ENCODE measurements at regions not wholly inside any gene's neighbourhood (a gene's known extent, or its start where the extent isn't known, plus 50 kb on each side); places are given as distances from the start of the nearest gene placed in this dataset.

DNA sequence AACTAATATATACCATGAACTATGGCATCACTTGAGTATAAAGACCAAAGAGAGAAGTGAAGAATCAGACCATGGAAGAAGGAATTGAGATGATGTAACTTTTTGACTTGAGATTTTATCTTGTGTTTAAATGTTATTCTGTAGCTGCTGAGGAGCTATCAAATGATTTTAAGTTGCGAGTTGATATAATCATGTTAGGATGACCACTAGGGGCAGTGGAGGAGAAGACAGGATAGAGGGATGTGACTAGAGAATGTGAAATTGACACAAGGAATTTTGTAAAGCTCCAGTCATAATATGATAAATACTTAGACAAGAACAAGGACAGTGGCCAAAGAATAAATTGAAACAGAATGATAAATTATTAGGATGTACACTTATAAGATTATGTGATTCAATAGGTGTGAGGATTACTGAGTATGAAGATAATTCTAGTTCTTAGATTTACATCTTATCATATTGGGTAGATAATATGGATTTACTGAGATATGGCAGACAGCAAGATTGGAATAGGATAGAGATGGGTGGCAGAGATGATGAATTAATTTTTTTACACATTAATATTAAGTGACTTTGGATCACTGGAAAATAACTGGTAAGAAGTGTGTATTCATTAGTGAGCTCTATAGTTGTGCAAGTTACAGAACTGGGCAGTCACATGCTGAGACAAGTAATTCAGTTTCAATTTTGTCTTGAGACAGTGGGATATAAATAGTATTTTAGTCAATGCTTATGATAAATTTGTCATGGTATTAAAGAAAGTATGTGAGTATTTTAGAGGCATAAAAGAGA lies 816.0 kb upstream of the PCDH10 start:
- CTCF ChIA-PET, result no interaction called here
- Histone ChIP-seq H3K4me2 (no peak overlapping the region), H4K20me1 (ENCODE audit: insufficient read depth) (no peaks in the 10 kb centered on the region), H3K36me3 (ENCODE audit: low read depth) (no peaks in the 10 kb centered on the region), H3K4me1 (replicated peaks; ENCODE audit: insufficient read depth) (no peaks in the 10 kb centered on the region), H3K4me3 (no peak overlapping the region), H3K9me2 (ENCODE audit: insufficient read depth) (no peaks in the 10 kb centered on the region), H3F3A (ENCODE audit: insufficient read depth, low read depth) (no peaks in the 10 kb centered on the region), H3K27ac (no peak overlapping the region), H3K79me2 (ENCODE audit: low read depth) (no peaks in the 10 kb centered on the region), H2AFZ (no peak overlapping the region), H3K9me3 (ENCODE audit: insufficient read depth, low read depth) (no peaks in the 10 kb centered on the region), H3K27me3 (ENCODE audit: insufficient read depth, low read depth) (no peaks in the 10 kb centered on the region)
- POLR2A ChIA-PET (ENCODE audit: unreplicated experiment), result no interaction called here
- no peak for DNase-seq
- BruUV-seq (replicated peaks), result no TSS peak
- TF ChIP-seq, protein P1, sequence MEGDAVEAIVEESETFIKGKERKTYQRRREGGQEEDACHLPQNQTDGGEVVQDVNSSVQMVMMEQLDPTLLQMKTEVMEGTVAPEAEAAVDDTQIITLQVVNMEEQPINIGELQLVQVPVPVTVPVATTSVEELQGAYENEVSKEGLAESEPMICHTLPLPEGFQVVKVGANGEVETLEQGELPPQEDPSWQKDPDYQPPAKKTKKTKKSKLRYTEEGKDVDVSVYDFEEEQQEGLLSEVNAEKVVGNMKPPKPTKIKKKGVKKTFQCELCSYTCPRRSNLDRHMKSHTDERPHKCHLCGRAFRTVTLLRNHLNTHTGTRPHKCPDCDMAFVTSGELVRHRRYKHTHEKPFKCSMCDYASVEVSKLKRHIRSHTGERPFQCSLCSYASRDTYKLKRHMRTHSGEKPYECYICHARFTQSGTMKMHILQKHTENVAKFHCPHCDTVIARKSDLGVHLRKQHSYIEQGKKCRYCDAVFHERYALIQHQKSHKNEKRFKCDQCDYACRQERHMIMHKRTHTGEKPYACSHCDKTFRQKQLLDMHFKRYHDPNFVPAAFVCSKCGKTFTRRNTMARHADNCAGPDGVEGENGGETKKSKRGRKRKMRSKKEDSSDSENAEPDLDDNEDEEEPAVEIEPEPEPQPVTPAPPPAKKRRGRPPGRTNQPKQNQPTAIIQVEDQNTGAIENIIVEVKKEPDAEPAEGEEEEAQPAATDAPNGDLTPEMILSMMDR (conservative IDR thresholded peaks at IDR 0.05), result peak; percentile 59
- no peak for TF ChIP-seq EZH2 (IDR thresholded peaks at IDR 0.05; ENCODE audit: low read depth)
- intact Hi-C loops (cut with micrococcal nuclease; ENCODE audit: unreplicated experiment), result no loop called here

DNA sequence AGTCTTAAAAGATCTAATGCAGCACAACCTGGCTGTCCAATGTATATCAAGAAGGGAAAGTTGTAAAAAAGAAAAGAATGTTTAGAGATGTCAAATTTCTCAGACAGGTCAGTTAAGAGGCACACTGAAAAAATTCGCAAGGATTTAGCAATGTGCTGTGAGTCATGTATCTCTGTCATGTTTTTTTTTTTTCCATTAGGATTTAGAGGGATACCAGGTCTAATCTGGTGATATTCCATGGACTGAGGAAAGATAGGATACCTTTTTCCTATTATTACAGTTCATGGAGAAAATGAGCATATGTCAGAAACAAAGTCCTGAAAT lies 815.4 kb upstream of the PCDH10 start:
- no peaks in the 10 kb centered on the region for H3K9me3 ChIP-seq (ENCODE audit: insufficient read depth, low read depth)
- intact Hi-C loops (cut with micrococcal nuclease; ENCODE audit: unreplicated experiment), result no loop called here
- ChIA-PET POLR2A (ENCODE audit: unreplicated experiment) (no interaction called here), CTCF (no interaction called here)
- no peak overlapping the region for H3K27ac ChIP-seq
- no peak overlapping the region for H2AFZ ChIP-seq
- DNase-seq, result no peak
- no peaks in the 10 kb centered on the region for H3K27me3 ChIP-seq (ENCODE audit: insufficient read depth, low read depth)
- no peaks in the 10 kb centered on the region for H3K4me1 ChIP-seq (replicated peaks; ENCODE audit: insufficient read depth)
- TF ChIP-seq, protein P1 (conservative IDR thresholded peaks at IDR 0.05), result no peak
- TF ChIP-seq EZH2 (IDR thresholded peaks at IDR 0.05; ENCODE audit: low read depth), result no peak
- H3K36me3 ChIP-seq (ENCODE audit: low read depth), result no peaks in the 10 kb centered on the region
- H3K79me2 ChIP-seq (ENCODE audit: low read depth), result no peaks in the 10 kb centered on the region
- BruUV-seq (replicated peaks), result no TSS peak
- H3K4me3 ChIP-seq, result no peak overlapping the region
- H3K9me2 ChIP-seq (ENCODE audit: insufficient read depth), result no peaks in the 10 kb centered on the region
- H3K4me2 ChIP-seq, result no peak overlapping the region
- no peaks in the 10 kb centered on the region for H4K20me1 ChIP-seq (ENCODE audit: insufficient read depth)
- H3F3A ChIP-seq (ENCODE audit: insufficient read depth, low read depth), result no peaks in the 10 kb centered on the region

DNA sequence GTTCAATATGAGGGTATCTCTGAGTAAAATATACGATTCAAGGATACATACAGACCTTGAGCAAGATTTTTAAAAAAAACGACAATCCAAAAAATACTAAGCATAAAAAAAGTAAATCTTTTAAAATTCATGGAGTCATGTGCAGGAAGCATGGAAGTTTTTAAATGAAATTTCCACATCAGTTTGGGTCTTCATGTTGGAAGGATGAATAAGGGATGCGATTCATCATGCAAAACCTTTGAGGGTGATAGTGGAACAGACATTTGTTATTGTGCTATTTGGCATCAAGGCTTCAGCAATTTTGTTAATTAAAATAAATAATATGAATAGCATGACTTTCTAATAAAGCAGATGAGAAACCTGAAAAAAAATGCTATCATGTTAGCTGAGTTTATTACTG lies 815.0 kb upstream of the PCDH10 start:
- Histone ChIP-seq H3K36me3 (ENCODE audit: low read depth) (no peaks in the 10 kb centered on the region), H3K9me2 (ENCODE audit: insufficient read depth) (no peaks in the 10 kb centered on the region), H3K27me3 (ENCODE audit: insufficient read depth, low read depth) (no peaks in the 10 kb centered on the region), H3K79me2 (ENCODE audit: low read depth) (no peaks in the 10 kb centered on the region), H3K4me2 (no peak overlapping the region), H3K27ac (no peak overlapping the region), H4K20me1 (ENCODE audit: insufficient read depth) (no peaks in the 10 kb centered on the region), H3K9me3 (ENCODE audit: insufficient read depth, low read depth) (no peaks in the 10 kb centered on the region), H3K4me1 (replicated peaks; ENCODE audit: insufficient read depth) (no peaks in the 10 kb centered on the region), H2AFZ (no peak overlapping the region), H3K4me3 (no peak overlapping the region), H3F3A (ENCODE audit: insufficient read depth, low read depth) (no peaks in the 10 kb centered on the region)
- intact Hi-C loops (cut with micrococcal nuclease; ENCODE audit: unreplicated experiment), result no loop called here
- TF ChIP-seq EZH2 (IDR thresholded peaks at IDR 0.05; ENCODE audit: low read depth), result no peak
- TF ChIP-seq, protein P1 (conservative IDR thresholded peaks at IDR 0.05), result no peak
- CTCF ChIA-PET, result no interaction called here
- DNase-seq, result no peak
- no TSS peak for BruUV-seq (replicated peaks)
- POLR2A ChIA-PET (ENCODE audit: unreplicated experiment), result no interaction called here

All from PC-9 (cell line).